ENCODE measurements at regions not wholly inside any gene's neighbourhood (a gene's known extent, or its start where the extent isn't known, plus 50 kb on each side); places are given as distances from the start of the nearest gene placed in this dataset.

GRCh38 chr5:169411786-169412430, 111.0 kb upstream of the SLIT3 start:
- Histone ChIP-seq H3K27me3 (ENCODE audit: insufficient read depth, low read depth, severe bottlenecking) (peaks cover 51% of the 10 kb centered on the region), H3K27ac (no peak overlapping the region), H3K36me3 (no peaks in the 10 kb centered on the region), H3K9me3 (ENCODE audit: severe bottlenecking) (no peaks in the 10 kb centered on the region), H3K4me3 (ENCODE audit: low read depth, low read length) (no peak overlapping the region)
- no peak for TF ChIP-seq CTCF (IDR thresholded peaks at IDR 0.05; ENCODE audit: low read depth, low read length)
- no peak for DNase-seq

- no peak for DNase-seq
- Histone ChIP-seq H3K9me3 (ENCODE audit: severe bottlenecking) (no peaks in the 10 kb centered on the region), H3K27ac (no peak overlapping the region), H3K27me3 (ENCODE audit: insufficient read depth, low read depth, severe bottlenecking) (peaks cover 49% of the 10 kb centered on the region), H3K4me3 (ENCODE audit: low read depth, low read length) (no peak overlapping the region), H3K36me3 (no peaks in the 10 kb centered on the region)
- TF ChIP-seq CTCF (IDR thresholded peaks at IDR 0.05; ENCODE audit: low read depth, low read length): no peak
These were observed 110.3 kb upstream of the SLIT3 start for GRCh38 chr5:169410996-169411783.

- H3K4me3 ChIP-seq (ENCODE audit: low read depth, low read length): no peak overlapping the region
- H3K27me3 ChIP-seq (ENCODE audit: insufficient read depth, low read depth, severe bottlenecking): peaks cover 44% of the 10 kb centered on the region
- no peaks in the 10 kb centered on the region for H3K9me3 ChIP-seq (ENCODE audit: severe bottlenecking)
- no peak for TF ChIP-seq CTCF (IDR thresholded peaks at IDR 0.05; ENCODE audit: low read depth, low read length)
- no peak overlapping the region for H3K27ac ChIP-seq
- H3K36me3 ChIP-seq: no peaks in the 10 kb centered on the region
- no peak for DNase-seq
These were observed 107.8 kb upstream of the SLIT3 start for GRCh38 chr5:169408731-169409130.

- H3K36me3 ChIP-seq: no peaks in the 10 kb centered on the region
- H3K9me3 ChIP-seq (ENCODE audit: severe bottlenecking): no peaks in the 10 kb centered on the region
- no peak overlapping the region for H3K4me3 ChIP-seq (ENCODE audit: low read depth, low read length)
- no peak for DNase-seq
- H3K27ac ChIP-seq: no peak overlapping the region
- TF ChIP-seq CTCF (IDR thresholded peaks at IDR 0.05; ENCODE audit: low read depth, low read length): no peak
- H3K27me3 ChIP-seq (ENCODE audit: insufficient read depth, low read depth, severe bottlenecking): peaks cover 47% of the 10 kb centered on the region
These were observed 107.2 kb upstream of the SLIT3 start for GRCh38 chr5:169408171-169408570.

- no peak for TF ChIP-seq CTCF (IDR thresholded peaks at IDR 0.05; ENCODE audit: low read depth, low read length)
- no peak for DNase-seq
- Histone ChIP-seq H3K27ac (no peak overlapping the region), H3K36me3 (no peaks in the 10 kb centered on the region), H3K9me3 (ENCODE audit: severe bottlenecking) (no peaks in the 10 kb centered on the region), H3K4me3 (ENCODE audit: low read depth, low read length) (no peak overlapping the region), H3K27me3 (ENCODE audit: insufficient read depth, low read depth, severe bottlenecking) (peaks cover 45% of the 10 kb centered on the region)
These were observed 103.3 kb upstream of the SLIT3 start for GRCh38 chr5:169404223-169404622.

Measured in WERI-Rb-1 (cell line).